Transverse colon (tissue), 4 donors: ENCODE measurements at regions not wholly inside any gene's neighbourhood (a gene's known extent, or its start where the extent isn't known, plus 50 kb on each side); places are given as distances from the start of the nearest gene placed in this dataset.
"Not testable (repeated sequence)": the region's sequence is repeated elsewhere in the genome, so short reads cannot be mapped to it uniquely, and the experiment has no call there.

Experiments used
- DNase-seq: peaks from one replicate; pipeline ENCODE4 v3.0.0-alpha.2; 2019
- H3K27ac ChIP-seq, 4 donors: fragments of 200-600 bp; sonication (generic); 2 replicates each; pipeline ENCODE4 v1.5.1; 2016 to 2018; ENCODE audit warnings: inconsistent platforms in 4 of 4
- H3K27me3 ChIP-seq: fragments of 200-600 bp; sonication (generic); 2 replicates; pipeline ENCODE4 v1.5.1; 2017; ENCODE audit warnings: inconsistent platforms
- H3K36me3 ChIP-seq, 4 donors: fragments of 200-600 bp; sonication (generic); 2 replicates each; pipeline ENCODE4 v1.5.1; 2017 to 2019; ENCODE audit warnings: inconsistent platforms in 4 of 4
- H3K4me1 ChIP-seq, 4 donors: fragments of 200-600 bp; sonication (generic); 2 replicates each; pipeline ENCODE4 v1.5.1; 2017 to 2020; ENCODE audit warnings: inconsistent platforms in 4 of 4
- H3K4me3 ChIP-seq, 4 donors: fragments of 200-600 bp; sonication (generic); 1 replicate in 1 of 4; 2 replicates in 3 of 4; pipeline versions ENCODE4 v1.5.1 to v1.6.1; 2017 to 2019; ENCODE audit warnings: inconsistent platforms in 4 of 4
- H3K9me3 ChIP-seq, 2 donors: fragments of 200-600 bp; sonication (generic); 2 replicates each; pipeline ENCODE4 v1.5.1; 2017 to 2019; ENCODE audit warnings: inconsistent platforms in 2 of 2
- CTCF ChIP-seq, 5 experiments: fragments of 200-600 bp in 3 of 5; fragments of 450-650 bp in 2 of 5; sonication (generic) in 3 of 5; IDR thresholded peaks; 1 replicate in 2 of 5; 2 replicates in 3 of 5; pipeline ENCODE4 v1.5.1; 2016 to 2017; ENCODE audit warnings: antibody characterized with exemption in 5 of 5, inconsistent platforms in 3 of 5, mild to moderate bottlenecking in 2 of 5, moderate library complexity in 1 of 5
- EP300 ChIP-seq: sonication (generic); formaldehyde crosslinking; IDR thresholded peaks from one replicate; pipeline ENCODE4 v1.6.1; 2017; ENCODE audit warnings: antibody characterized with exemption, low read depth
- POLR2A ChIP-seq: fragments of 450-650 bp; IDR thresholded peaks from one replicate; pipeline ENCODE4 v1.6.1; 2016; ENCODE audit warnings: antibody characterized with exemption, mild to moderate bottlenecking, moderate library complexity
- POLR2AphosphoS5 ChIP-seq, 3 donors: sonication (generic); formaldehyde crosslinking; IDR thresholded peaks; one replicate each; pipeline ENCODE4 v1.6.1; 2016; ENCODE audit warnings: antibody characterized with exemption in 3 of 3
- WGBS, 2 donors: methylation state at CpG; one replicate each; pipeline ENCODE4 v1.1.5; 2018; ENCODE audit warnings: low coverage in 1 of 2; 5-methylcytosine and 5-hydroxymethylcytosine counted together
- in situ Hi-C, 4 donors: fragments of 200-750 bp; cut with MboI; loops; one replicate each; pipeline versions ENCODE4 v1.15.0 to v1.15.1; 2017; ENCODE audit warnings: low sequenced_read_pairs in 3 of 4, low pct_ligation_motif_present in 1 of 4, low pct_unique_long_range_greater_than_20kb in 1 of 4
- intact Hi-C: fragments of 100-400 bp; cut with DNase I; formaldehyde crosslinking; loops from one replicate; pipeline ENCODE4 v1.15.1; 2023; ENCODE audit warnings: low total_unique reads

GRCh38 chr2:35820391-35820790 lies 535.2 kb upstream of the CRIM1 start:
- no peak for TF ChIP-seq EP300
- no peak for TF ChIP-seq POLR2A
- TF ChIP-seq CTCF (IDR thresholded peaks at IDR 0.05): no peak
- TF ChIP-seq POLR2AphosphoS5 (IDR thresholded peaks at IDR 0.05): no peak
- in situ Hi-C loops (no loop called here), intact Hi-C loops (no loop called here)
- no peak overlapping the region for H3K27ac ChIP-seq
- no peak for DNase-seq
- H3K27me3 ChIP-seq: no peaks in the 10 kb centered on the region
- no peaks in the 10 kb centered on the region for H3K4me1 ChIP-seq
- WGBS, 2 donors: 78 to 86% methylated on average over 2 of the region's 2 CpGs
- H3K9me3 ChIP-seq: no peaks in the 10 kb centered on the region
- no peaks in the 10 kb centered on the region for H3K36me3 ChIP-seq
- no peak overlapping the region for H3K4me3 ChIP-seq

GRCh38 chr2:35819033-35819432 lies 536.5 kb upstream of the CRIM1 start:
- Histone ChIP-seq H3K36me3 (no peaks in the 10 kb centered on the region), H3K27ac (no peak overlapping the region), H3K27me3 (no peaks in the 10 kb centered on the region), H3K9me3 (no peaks in the 10 kb centered on the region), H3K4me1 (no peaks in the 10 kb centered on the region), H3K4me3 (no peak overlapping the region)
- in situ Hi-C loops: no loop called here
- TF ChIP-seq POLR2A (no peak), POLR2AphosphoS5 (IDR thresholded peaks at IDR 0.05) (no peak), CTCF (IDR thresholded peaks at IDR 0.05) (no peak), EP300 (no peak)
- 51 to 56% methylated on average over 2 of the region's 2 CpGs for WGBS, 2 donors
- DNase-seq: no peak
- intact Hi-C loops: no loop called here

- intact Hi-C loops, H3K9me3 ChIP-seq, H3K36me3 ChIP-seq, H3K27ac ChIP-seq, H3K4me1 ChIP-seq, in situ Hi-C loops, H3K4me3 ChIP-seq, H3K27me3 ChIP-seq, DNase-seq: not testable (repeated sequence)
- WGBS, 2 donors: 54 to 80% methylated on average over 1 to 2 of the region's 2 CpGs
Observed at GRCh38 chr2:35818359-35818758, 537.2 kb upstream of the CRIM1 start.

GRCh38 chr2:35814597-35814996 lies 541.0 kb upstream of the CRIM1 start:
- WGBS, 2 donors: 60 to 75% methylated on average over 7 of the region's 7 CpGs
- in situ Hi-C loops, DNase-seq, H3K27me3 ChIP-seq, intact Hi-C loops, H3K4me1 ChIP-seq, H3K36me3 ChIP-seq, H3K27ac ChIP-seq, H3K9me3 ChIP-seq, H3K4me3 ChIP-seq: not testable (repeated sequence)

- H3K4me3 ChIP-seq: no peak overlapping the region
- no peaks in the 10 kb centered on the region for H3K9me3 ChIP-seq
- in situ Hi-C loops: no loop called here
- intact Hi-C loops: no loop called here
- H3K27me3 ChIP-seq: no peaks in the 10 kb centered on the region
- no peak overlapping the region for H3K27ac ChIP-seq
- DNase-seq: no peak
- H3K4me1 ChIP-seq: no peaks in the 10 kb centered on the region
- H3K36me3 ChIP-seq: no peaks in the 10 kb centered on the region
- TF ChIP-seq EP300 (no peak), POLR2A (no peak), CTCF (IDR thresholded peaks at IDR 0.05) (no peak), POLR2AphosphoS5 (IDR thresholded peaks at IDR 0.05) (no peak)
- WGBS, 2 donors: 40 to 45% methylated on average over 1 to 4 of the region's 4 CpGs
Observed at GRCh38 chr2:35803126-35803525, 552.5 kb upstream of the CRIM1 start.
